Activated CD4-positive, alpha-beta T cell treated with anti-CD3 and anti-CD28 coated beads, Interleukin-10, Interleukin-2, amounts not matched to agents 100 ng/mL and 50 ng/mL, durations not matched to agents 16 hours and 8 hours (primary cell): ENCODE measurements at regions not wholly inside any gene's neighbourhood (a gene's known extent, or its start where the extent isn't known, plus 50 kb on each side); places are given as distances from the start of the nearest gene placed in this dataset.
"Not testable (repeated sequence)": the region's sequence is repeated elsewhere in the genome, so short reads cannot be mapped to it uniquely, and the experiment has no call there.

ENCODE experiments used
- DNase-seq: peaks from one replicate; pipeline ENCODE4 v3.0.0-alpha.2; 2020

- DNase-seq: no peak
Observed at GRCh38 chr10:63929831-63930467, 408.7 kb downstream of the REEP3 start.

GRCh38 chr10:63930584-63930983 is 409.4 kb downstream of the REEP3 start:
- no peak for DNase-seq

GRCh38 chr10:63935705-63936104 is 414.5 kb downstream of the REEP3 start:
- DNase-seq: no peak

GRCh38 chr10:63940277-63940922 is 419.2 kb downstream of the REEP3 start:
- DNase-seq: no peak

GRCh38 chr10:63964406-63964805 is 443.2 kb downstream of the REEP3 start:
- no peak for DNase-seq

- DNase-seq: no peak
Observed at GRCh38 chr10:63965846-63966245, 444.6 kb downstream of the REEP3 start.

- DNase-seq: no peak
Observed at GRCh38 chr10:63972949-63973827, 452.0 kb downstream of the REEP3 start.

GRCh38 chr10:63976538-63976937 is 455.3 kb downstream of the REEP3 start:
- peak; percentile 58 for DNase-seq

- peak; percentile 54 for DNase-seq
Observed at GRCh38 chr10:63977329-63977923, 456.2 kb downstream of the REEP3 start.

GRCh38 chr10:63980870-63981269 is 459.7 kb downstream of the REEP3 start:
- not testable (repeated sequence) for DNase-seq

- DNase-seq: not testable (repeated sequence)
Observed at GRCh38 chr10:63984061-63984460, 462.9 kb downstream of the REEP3 start.

GRCh38 chr10:63986536-63986935 is 465.3 kb downstream of the REEP3 start:
- DNase-seq: no peak

GRCh38 chr10:63987212-63987611 is 466.0 kb downstream of the REEP3 start:
- DNase-seq: no peak

GRCh38 chr10:63994371-63994770 is 473.2 kb downstream of the REEP3 start:
- no peak for DNase-seq

- no peak for DNase-seq
Observed at GRCh38 chr10:64007157-64007556, 486.0 kb downstream of the REEP3 start.

GRCh38 chr10:64010711-64011110 is 489.5 kb downstream of the REEP3 start:
- no peak for DNase-seq

- DNase-seq: no peak
Observed at GRCh38 chr10:64011912-64012714, 490.9 kb downstream of the REEP3 start.

- no peak for DNase-seq
Observed at GRCh38 chr10:64014281-64014680, 493.1 kb downstream of the REEP3 start.

GRCh38 chr10:64023926-64024470 is 502.8 kb downstream of the REEP3 start:
- no peak for DNase-seq

GRCh38 chr10:64033711-64034110 is 512.5 kb downstream of the REEP3 start:
- no peak for DNase-seq

- DNase-seq: no peak
Observed at GRCh38 chr10:64036321-64036930, 515.2 kb downstream of the REEP3 start.
